Left lung (tissue), 4 donors: ENCODE measurements at regions not wholly inside any gene's neighbourhood (a gene's known extent, or its start where the extent isn't known, plus 50 kb on each side); places are given as distances from the start of the nearest gene placed in this dataset.

Source experiments
- ATAC-seq: fragments of 200-7000 bp; cut with Tn5 transposase; one replicate; pipeline ENCODE4 v1.9.1; 2020; ENCODE audit warnings: moderate library complexity
- DNase-seq, 4 donors: peaks; one replicate each; pipeline ENCODE4 v3.0.0-alpha.2; 2013 to 2020
- H3K27ac ChIP-seq, 2 donors: fragments of 200-600 bp; sonication (generic) in 1 of 2; one replicate each; pipeline versions ENCODE4 v1.5.0 to v1.8.0; 2020 to 2021
- H3K27me3 ChIP-seq, 2 donors: fragments of 200-600 bp; sonication (generic) in 1 of 2; one replicate each; pipeline versions ENCODE4 v1.5.0 to v1.8.0; 2020 to 2021
- H3K36me3 ChIP-seq, 2 donors: fragments of 200-600 bp; sonication (generic) in 1 of 2; one replicate each; pipeline versions ENCODE4 v1.5.0 to v1.8.0; 2020 to 2021
- H3K4me1 ChIP-seq, 2 donors: fragments of 200-600 bp; one replicate each; pipeline ENCODE4 v1.8.0; 2021
- H3K4me3 ChIP-seq, 2 donors: fragments of 200-600 bp; sonication (generic) in 1 of 2; one replicate each; pipeline versions ENCODE4 v1.5.0 to v1.8.0; 2020 to 2021; ENCODE audit warnings: mild to moderate bottlenecking in 1 of 2
- H3K9me3 ChIP-seq, 2 donors: fragments of 200-600 bp; sonication (generic) in 1 of 2; one replicate each; pipeline versions ENCODE4 v1.5.0 to v1.8.0; 2020 to 2021
- intact Hi-C, 2 donors: fragments of 100-400 bp; cut with DNase I; formaldehyde crosslinking; loops; one replicate each; pipeline versions ENCODE4 v1.11.2 to v1.14.2; 2022
- TF ChIP-seq, protein P1 (sequence below), 2 donors: fragments of 200-600 bp; sonication (generic) in 1 of 2; IDR thresholded peaks; one replicate each; pipeline versions ENCODE4 v1.5.0 to v1.8.0; 2021; ENCODE audit warnings: antibody characterized with exemption in 2 of 2
- donor health status: DM: no; HTN: yes; CAD: no.
- donor health status: DM: no; HTN: no; CAD: no.

DNA sequence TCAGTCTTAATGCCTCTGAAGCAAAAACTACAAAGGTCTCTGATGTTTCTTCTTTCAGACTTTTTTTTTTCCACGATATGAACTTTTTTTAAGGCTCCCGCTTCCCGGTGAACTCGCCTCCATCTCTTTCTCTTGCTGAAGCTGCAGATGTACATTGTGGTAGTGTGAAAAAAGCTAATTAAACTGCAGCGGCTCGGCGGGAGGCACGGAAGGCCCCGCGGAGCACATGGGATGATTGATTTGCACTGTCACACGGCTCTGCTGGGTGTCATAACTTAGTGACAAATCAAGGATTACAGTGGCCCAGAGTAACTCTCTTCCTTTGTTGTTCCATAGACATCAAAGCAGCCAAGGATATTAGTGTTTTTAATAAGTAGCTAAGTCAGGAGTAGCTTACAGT lies 196.3 kb downstream of the AXIN2 start:
- DNase-seq (no peak), ATAC-seq (no peak)
- Histone ChIP-seq H3K27me3 (no peaks in the 10 kb centered on the region), H3K27ac (no peak overlapping the region), H3K36me3 (no peaks in the 10 kb centered on the region), H3K9me3 (no peaks in the 10 kb centered on the region), H3K4me3 (no peak overlapping the region), H3K4me1 (no peaks in the 10 kb centered on the region)
- TF ChIP-seq, protein P1, sequence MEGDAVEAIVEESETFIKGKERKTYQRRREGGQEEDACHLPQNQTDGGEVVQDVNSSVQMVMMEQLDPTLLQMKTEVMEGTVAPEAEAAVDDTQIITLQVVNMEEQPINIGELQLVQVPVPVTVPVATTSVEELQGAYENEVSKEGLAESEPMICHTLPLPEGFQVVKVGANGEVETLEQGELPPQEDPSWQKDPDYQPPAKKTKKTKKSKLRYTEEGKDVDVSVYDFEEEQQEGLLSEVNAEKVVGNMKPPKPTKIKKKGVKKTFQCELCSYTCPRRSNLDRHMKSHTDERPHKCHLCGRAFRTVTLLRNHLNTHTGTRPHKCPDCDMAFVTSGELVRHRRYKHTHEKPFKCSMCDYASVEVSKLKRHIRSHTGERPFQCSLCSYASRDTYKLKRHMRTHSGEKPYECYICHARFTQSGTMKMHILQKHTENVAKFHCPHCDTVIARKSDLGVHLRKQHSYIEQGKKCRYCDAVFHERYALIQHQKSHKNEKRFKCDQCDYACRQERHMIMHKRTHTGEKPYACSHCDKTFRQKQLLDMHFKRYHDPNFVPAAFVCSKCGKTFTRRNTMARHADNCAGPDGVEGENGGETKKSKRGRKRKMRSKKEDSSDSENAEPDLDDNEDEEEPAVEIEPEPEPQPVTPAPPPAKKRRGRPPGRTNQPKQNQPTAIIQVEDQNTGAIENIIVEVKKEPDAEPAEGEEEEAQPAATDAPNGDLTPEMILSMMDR (IDR thresholded peaks at IDR 0.05), result no peak
- intact Hi-C loops, result no loop called here

DNA sequence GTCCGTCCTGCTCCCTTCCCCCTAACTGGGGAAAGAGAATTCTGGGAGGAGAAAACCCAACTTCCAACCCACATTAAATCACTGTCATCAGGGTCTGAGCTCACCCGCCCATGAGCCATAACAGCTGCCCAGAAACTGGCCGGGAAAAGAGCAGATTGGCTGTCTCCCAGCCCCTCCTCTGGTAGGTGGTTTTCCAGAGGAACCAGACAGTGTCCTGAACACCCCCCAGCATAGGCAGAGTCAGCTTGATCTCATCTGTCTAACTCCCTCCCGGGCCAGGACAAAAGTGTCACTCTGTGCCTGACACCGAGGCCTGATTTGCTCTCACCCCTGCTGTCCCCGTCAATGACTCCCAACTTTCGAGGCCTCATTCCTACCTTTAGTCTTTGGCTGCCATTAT lies 197.0 kb downstream of the AXIN2 start:
- TF ChIP-seq, protein P1 (IDR thresholded peaks at IDR 0.05), result no peak
- Histone ChIP-seq H3K4me3 (no peak overlapping the region), H3K9me3 (no peaks in the 10 kb centered on the region), H3K4me1 (no peaks in the 10 kb centered on the region), H3K27me3 (no peaks in the 10 kb centered on the region), H3K27ac (no peak overlapping the region), H3K36me3 (no peaks in the 10 kb centered on the region)
- intact Hi-C loops, result no loop called here
- DNase-seq, result no peak
- no peak for ATAC-seq

DNA sequence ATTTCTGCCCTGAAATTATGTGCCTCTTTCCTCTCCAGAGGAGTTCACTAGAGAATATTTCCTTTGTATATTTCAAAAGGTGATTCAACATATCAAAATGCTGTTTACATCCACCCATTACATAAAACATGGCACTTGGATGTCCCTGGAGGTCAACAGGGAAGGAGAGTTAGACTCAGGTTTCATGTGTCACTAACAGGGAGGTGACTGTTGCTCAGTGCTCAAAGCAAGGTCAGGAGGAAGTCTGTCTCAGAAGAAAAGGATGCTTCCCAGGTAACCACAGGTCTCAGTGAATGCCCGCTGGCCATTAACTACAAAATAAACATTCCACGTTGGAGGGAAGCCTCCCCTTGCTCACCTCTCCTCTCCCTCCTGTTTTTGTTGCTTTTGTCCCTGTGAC lies 198.6 kb downstream of the AXIN2 start:
- TF ChIP-seq, protein P1 (IDR thresholded peaks at IDR 0.05), result no peak
- no peak overlapping the region for H3K4me3 ChIP-seq
- DNase-seq, result no peak

DNA sequence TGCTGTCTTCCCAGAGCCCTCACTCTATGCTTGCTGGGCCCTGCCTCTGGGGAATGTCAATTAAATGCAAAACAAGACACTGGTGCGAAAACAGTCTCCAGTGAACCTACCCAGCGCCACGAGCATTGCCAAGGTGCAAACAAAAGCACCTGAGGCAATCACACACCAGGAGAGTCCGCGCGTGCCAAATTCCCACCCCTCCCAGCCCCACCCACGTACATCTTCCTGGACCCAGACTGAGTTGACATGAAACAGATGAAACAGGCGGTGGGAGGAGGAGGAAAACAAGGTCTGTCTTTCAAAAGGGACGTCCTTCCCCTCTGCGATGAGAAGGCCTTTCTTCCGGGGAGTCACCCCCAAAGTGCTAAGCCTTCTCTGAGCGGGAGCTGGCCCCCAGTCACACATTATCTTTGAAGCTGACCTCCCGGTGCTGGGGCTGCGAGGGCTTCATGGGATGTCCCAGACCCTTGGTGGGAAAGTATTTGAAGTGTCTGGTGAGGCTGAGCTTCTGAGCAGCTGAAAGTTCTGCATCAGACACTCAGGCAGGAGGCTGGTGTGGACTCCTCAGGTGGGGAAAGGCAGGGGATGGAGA lies 200.4 kb downstream of the AXIN2 start:
- no peaks in the 10 kb centered on the region for H3K9me3 ChIP-seq
- H3K27ac ChIP-seq, result no peak overlapping the region
- ATAC-seq, result no peak
- no peak for DNase-seq
- intact Hi-C loops, result no loop called here
- no peaks in the 10 kb centered on the region for H3K4me1 ChIP-seq
- H3K36me3 ChIP-seq, result no peaks in the 10 kb centered on the region
- no peak overlapping the region for H3K4me3 ChIP-seq
- H3K27me3 ChIP-seq, result no peaks in the 10 kb centered on the region
- TF ChIP-seq, protein P1 (IDR thresholded peaks at IDR 0.05), result no peak

More for the DNA sequence above, 198.6 kb downstream of the AXIN2 start:
- H3K36me3 ChIP-seq, result no peaks in the 10 kb centered on the region
- H3K4me1 ChIP-seq, result no peaks in the 10 kb centered on the region
- H3K27me3 ChIP-seq, result no peaks in the 10 kb centered on the region
- H3K27ac ChIP-seq, result no peak overlapping the region
- no peaks in the 10 kb centered on the region for H3K9me3 ChIP-seq
- intact Hi-C loops, result no loop called here
- no peak for ATAC-seq

DNA sequence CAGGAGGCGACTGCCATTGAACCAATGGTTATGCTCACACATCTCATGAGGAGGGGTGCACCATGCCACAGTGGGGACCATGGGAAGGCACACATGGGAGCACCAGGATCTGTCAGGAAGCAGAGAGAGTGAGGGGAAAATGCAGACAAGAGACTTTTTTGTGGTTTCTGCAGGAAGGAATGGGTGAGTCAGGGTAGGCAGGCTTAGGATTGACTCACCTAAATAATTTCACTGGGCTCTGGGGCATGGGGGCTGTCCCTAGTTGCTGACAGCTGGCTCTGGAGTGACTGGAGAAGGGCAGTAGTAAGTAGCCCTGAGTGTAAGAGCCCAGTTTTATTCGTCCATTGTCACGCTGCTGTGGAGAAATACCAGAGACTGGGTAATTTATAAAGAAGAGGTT lies 202.4 kb downstream of the AXIN2 start:
- ATAC-seq (peak; percentile 42), DNase-seq (no peak)
- TF ChIP-seq, protein P1 (IDR thresholded peaks at IDR 0.05), result no peak
- intact Hi-C loops, result no loop called here
- H3K27ac ChIP-seq, result no peak overlapping the region
- no peaks in the 10 kb centered on the region for H3K9me3 ChIP-seq
- H3K4me3 ChIP-seq, result no peak overlapping the region
- H3K36me3 ChIP-seq, result no peaks in the 10 kb centered on the region
- H3K4me1 ChIP-seq, result no peaks in the 10 kb centered on the region
- H3K27me3 ChIP-seq, result no peaks in the 10 kb centered on the region
